Fibroblast of skin of right biceps (primary cell): ENCODE measurements at regions not wholly inside any gene's neighbourhood (a gene's known extent, or its start where the extent isn't known, plus 50 kb on each side); places are given as distances from the start of the nearest gene placed in this dataset.

Experiments used
- DNase-seq: peaks from one replicate; pipeline ENCODE4 v3.0.0-alpha.2; 2013

GRCh38 chr10:2300231-2300630 lies 562.9 kb upstream of the ADARB2 start:
- no peak for DNase-seq

- no peak for DNase-seq
Observed at GRCh38 chr10:2296179-2296891, 559.0 kb upstream of the ADARB2 start.

GRCh38 chr10:2294739-2295138 lies 557.4 kb upstream of the ADARB2 start:
- DNase-seq: no peak

GRCh38 chr10:2284071-2284470 lies 546.7 kb upstream of the ADARB2 start:
- DNase-seq: no peak

GRCh38 chr10:2282202-2282601 lies 544.9 kb upstream of the ADARB2 start:
- no peak for DNase-seq

- DNase-seq: no peak
Observed at GRCh38 chr10:2280713-2281300, 543.5 kb upstream of the ADARB2 start.

- no peak for DNase-seq
Observed at GRCh38 chr10:2279711-2280110, 542.4 kb upstream of the ADARB2 start.

GRCh38 chr10:2278363-2278762 lies 541.0 kb upstream of the ADARB2 start:
- DNase-seq: no peak

- no peak for DNase-seq
Observed at GRCh38 chr10:2263561-2263960, 526.2 kb upstream of the ADARB2 start.

- no peak for DNase-seq
Observed at GRCh38 chr10:2262878-2263277, 525.6 kb upstream of the ADARB2 start.

- no peak for DNase-seq
Observed at GRCh38 chr10:2262333-2262732, 525.0 kb upstream of the ADARB2 start.

GRCh38 chr10:2256241-2256640 lies 518.9 kb upstream of the ADARB2 start:
- DNase-seq: no peak

GRCh38 chr10:2252096-2252495 lies 514.8 kb upstream of the ADARB2 start:
- DNase-seq: no peak

GRCh38 chr10:2251631-2252030 lies 514.3 kb upstream of the ADARB2 start:
- DNase-seq: no peak

- no peak for DNase-seq
Observed at GRCh38 chr10:2246747-2247146, 509.4 kb upstream of the ADARB2 start.

GRCh38 chr10:2245580-2245979 lies 508.3 kb upstream of the ADARB2 start:
- DNase-seq: no peak

- DNase-seq: no peak
Observed at GRCh38 chr10:2244471-2244870, 507.1 kb upstream of the ADARB2 start.

- no peak for DNase-seq
Observed at GRCh38 chr10:2236876-2237275, 499.6 kb upstream of the ADARB2 start.

- DNase-seq: no peak
Observed at GRCh38 chr10:2232479-2232878, 495.2 kb upstream of the ADARB2 start.

- DNase-seq: no peak
Observed at GRCh38 chr10:2230478-2230877, 493.2 kb upstream of the ADARB2 start.

GRCh38 chr10:2228320-2228901 lies 491.1 kb upstream of the ADARB2 start:
- DNase-seq: no peak

GRCh38 chr10:2225609-2226008 lies 488.3 kb upstream of the ADARB2 start:
- DNase-seq: no peak

GRCh38 chr10:2223548-2224320 lies 486.4 kb upstream of the ADARB2 start:
- no peak for DNase-seq

- DNase-seq: no peak
Observed at GRCh38 chr10:2222631-2223030, 485.3 kb upstream of the ADARB2 start.
